Tibial artery (tissue), 4 donors: ENCODE measurements at regions not wholly inside any gene's neighbourhood (a gene's known extent, or its start where the extent isn't known, plus 50 kb on each side); places are given as distances from the start of the nearest gene placed in this dataset.

Source experiments
- DNase-seq, 2 donors: peaks; one replicate each; pipeline ENCODE4 v3.0.0-alpha.2; 2019
- H3K27ac ChIP-seq, 2 donors: fragments of 200-600 bp; sonication (generic) in 1 of 2; 1 replicate in 1 of 2; 2 replicates in 1 of 2; pipeline ENCODE4 v1.5.1; 2018 to 2019; ENCODE audit warnings: mild to moderate bottlenecking in 1 of 2
- H3K27me3 ChIP-seq, 2 donors: fragments of 200-600 bp; sonication (generic) in 1 of 2; one replicate each; pipeline versions ENCODE4 v1.5.1 to v1.6.0; 2016 to 2019
- H3K36me3 ChIP-seq, 3 donors: fragments of 200-600 bp; sonication (generic) in 2 of 3; one replicate each; pipeline ENCODE4 v1.5.1; 2016 to 2019; ENCODE audit warnings: mild to moderate bottlenecking in 2 of 3
- H3K4me1 ChIP-seq, 4 donors: fragments of 200-600 bp; sonication (generic) in 2 of 4; 1 replicate in 3 of 4; 2 replicates in 1 of 4; pipeline ENCODE4 v1.5.1; 2016 to 2019
- H3K4me3 ChIP-seq, 2 donors: fragments of 200-600 bp; sonication (generic) in 1 of 2; 1 replicate in 1 of 2; 2 replicates in 1 of 2; pipeline ENCODE4 v1.5.1; 2018 to 2019; ENCODE audit warnings: mild to moderate bottlenecking in 2 of 2
- H3K9me3 ChIP-seq, 3 donors: fragments of 200-600 bp; sonication (generic) in 1 of 3; one replicate each; pipeline ENCODE4 v1.5.1; 2016 to 2019
- intact Hi-C: fragments of 100-400 bp; cut with DNase I; formaldehyde crosslinking; loops from one replicate; pipeline ENCODE4 v1.15.0; 2023; ENCODE audit warnings: low total_unique reads
- TF ChIP-seq, protein P1 (sequence below), 2 experiments: fragments of 200-600 bp in 1 of 2; fragments of 450-650 bp in 1 of 2; IDR thresholded peaks; one replicate each; pipeline ENCODE4 v1.5.1; 2017 to 2019; ENCODE audit warnings: antibody characterized with exemption in 2 of 2, mild to moderate bottlenecking in 1 of 2, moderate library complexity in 1 of 2

DNA sequence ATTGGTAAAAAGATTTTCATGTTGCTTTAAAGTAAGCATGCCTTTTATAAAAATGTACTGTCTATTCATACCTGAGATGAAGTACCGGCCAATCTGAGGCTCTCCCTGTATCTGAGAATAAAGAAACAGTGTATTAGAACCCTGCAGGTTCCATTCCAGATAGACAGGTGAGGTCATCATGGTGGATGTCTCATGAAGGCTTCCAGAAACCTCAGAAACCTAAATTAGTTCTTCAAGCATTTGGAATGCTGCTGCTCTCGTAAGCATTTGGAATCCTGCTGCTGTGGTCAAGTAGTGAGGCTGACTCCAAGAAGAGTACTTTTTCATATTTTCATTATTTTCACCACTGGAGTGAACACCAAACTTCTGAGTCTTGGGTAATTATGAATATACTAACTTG, 642.3 kb downstream of the MAFB start:
- Histone ChIP-seq H3K27ac (no peak overlapping the region), H3K27me3 (no peaks in the 10 kb centered on the region), H3K36me3 (no peaks in the 10 kb centered on the region), H3K9me3 (no peaks in the 10 kb centered on the region), H3K4me3 (no peak overlapping the region), H3K4me1 (no peaks in the 10 kb centered on the region)
- no peak for DNase-seq
- TF ChIP-seq, protein P1, sequence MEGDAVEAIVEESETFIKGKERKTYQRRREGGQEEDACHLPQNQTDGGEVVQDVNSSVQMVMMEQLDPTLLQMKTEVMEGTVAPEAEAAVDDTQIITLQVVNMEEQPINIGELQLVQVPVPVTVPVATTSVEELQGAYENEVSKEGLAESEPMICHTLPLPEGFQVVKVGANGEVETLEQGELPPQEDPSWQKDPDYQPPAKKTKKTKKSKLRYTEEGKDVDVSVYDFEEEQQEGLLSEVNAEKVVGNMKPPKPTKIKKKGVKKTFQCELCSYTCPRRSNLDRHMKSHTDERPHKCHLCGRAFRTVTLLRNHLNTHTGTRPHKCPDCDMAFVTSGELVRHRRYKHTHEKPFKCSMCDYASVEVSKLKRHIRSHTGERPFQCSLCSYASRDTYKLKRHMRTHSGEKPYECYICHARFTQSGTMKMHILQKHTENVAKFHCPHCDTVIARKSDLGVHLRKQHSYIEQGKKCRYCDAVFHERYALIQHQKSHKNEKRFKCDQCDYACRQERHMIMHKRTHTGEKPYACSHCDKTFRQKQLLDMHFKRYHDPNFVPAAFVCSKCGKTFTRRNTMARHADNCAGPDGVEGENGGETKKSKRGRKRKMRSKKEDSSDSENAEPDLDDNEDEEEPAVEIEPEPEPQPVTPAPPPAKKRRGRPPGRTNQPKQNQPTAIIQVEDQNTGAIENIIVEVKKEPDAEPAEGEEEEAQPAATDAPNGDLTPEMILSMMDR (IDR thresholded peaks at IDR 0.05) = no peak
- intact Hi-C loops = no loop called here

DNA sequence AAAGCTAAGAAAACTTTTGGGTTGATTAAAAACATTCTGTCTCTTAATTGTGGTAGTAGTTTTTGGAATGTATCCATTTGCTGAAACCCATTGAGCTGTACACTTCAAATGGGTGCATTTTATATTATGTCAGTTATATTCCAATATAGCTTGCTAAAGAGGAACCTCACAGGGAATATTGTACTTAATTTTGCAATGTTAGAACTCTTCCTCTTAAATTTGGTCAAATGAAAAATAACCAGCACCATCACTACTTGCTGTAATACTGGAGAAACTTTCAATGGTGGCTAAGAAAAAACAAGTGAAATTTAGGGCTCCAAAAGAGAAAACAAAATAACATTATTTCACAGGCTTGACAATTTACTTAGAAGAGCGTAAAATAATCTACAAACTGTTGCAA, 651.5 kb downstream of the MAFB start:
- Histone ChIP-seq H3K27ac (no peak overlapping the region), H3K27me3 (no peaks in the 10 kb centered on the region), H3K4me1 (no peaks in the 10 kb centered on the region), H3K36me3 (no peaks in the 10 kb centered on the region), H3K9me3 (no peaks in the 10 kb centered on the region), H3K4me3 (no peak overlapping the region)
- intact Hi-C loops = no loop called here
- DNase-seq = no peak
- TF ChIP-seq, protein P1 (IDR thresholded peaks at IDR 0.05) = no peak

DNA sequence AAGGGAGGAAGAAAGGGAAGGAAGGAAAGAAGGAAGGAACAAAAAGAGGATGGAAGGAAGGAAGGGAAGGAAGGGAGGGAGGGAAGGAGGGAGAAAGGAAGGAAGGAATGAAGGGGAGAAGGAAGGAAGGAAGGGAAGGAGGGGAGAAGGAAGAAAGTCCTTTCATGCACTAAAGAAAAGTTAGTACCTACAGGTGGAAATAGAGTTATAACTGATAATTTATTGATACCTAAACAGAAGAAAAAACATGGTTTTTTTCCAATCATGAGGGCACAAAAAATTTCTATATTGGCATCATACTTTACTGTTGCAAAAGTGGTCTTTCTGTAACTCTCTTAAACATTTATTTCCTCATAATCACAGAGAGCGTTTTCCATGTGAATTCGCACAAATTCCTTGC, 659.4 kb downstream of the MAFB start:
- no peak for DNase-seq
- Histone ChIP-seq H3K27me3 (no peaks in the 10 kb centered on the region), H3K4me3 (no peak overlapping the region), H3K36me3 (no peaks in the 10 kb centered on the region), H3K4me1 (no peaks in the 10 kb centered on the region), H3K9me3 (no peaks in the 10 kb centered on the region), H3K27ac (no peak overlapping the region)
- TF ChIP-seq, protein P1 (IDR thresholded peaks at IDR 0.05) = no peak
- intact Hi-C loops = no loop called here

DNA sequence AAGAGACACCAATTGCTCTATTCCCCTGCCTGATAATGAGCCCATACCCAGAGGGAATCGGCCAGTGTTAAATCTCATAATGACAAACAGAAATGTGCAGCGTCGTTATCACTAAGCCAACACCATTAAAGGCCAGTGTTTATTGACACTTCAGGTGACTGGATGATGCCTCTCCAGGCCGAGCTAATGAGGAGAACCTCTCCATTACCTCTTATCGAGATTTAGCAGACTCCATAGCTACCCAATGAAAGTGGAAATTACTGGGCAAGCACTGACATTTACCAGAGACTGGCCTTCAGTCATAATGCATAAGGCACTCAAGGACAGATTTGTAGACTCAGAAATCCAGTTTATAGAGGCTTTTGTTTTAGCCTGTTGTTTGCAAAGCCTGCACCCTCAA, 669.5 kb downstream of the MAFB start:
- TF ChIP-seq, protein P1 (IDR thresholded peaks at IDR 0.05) = no peak
- H3K27ac ChIP-seq = no peak overlapping the region
- no peaks in the 10 kb centered on the region for H3K36me3 ChIP-seq
- no peaks in the 10 kb centered on the region for H3K4me1 ChIP-seq
- no peak for DNase-seq
- no peaks in the 10 kb centered on the region for H3K27me3 ChIP-seq
- intact Hi-C loops = no loop called here
- H3K4me3 ChIP-seq = no peak overlapping the region
- no peaks in the 10 kb centered on the region for H3K9me3 ChIP-seq

DNA sequence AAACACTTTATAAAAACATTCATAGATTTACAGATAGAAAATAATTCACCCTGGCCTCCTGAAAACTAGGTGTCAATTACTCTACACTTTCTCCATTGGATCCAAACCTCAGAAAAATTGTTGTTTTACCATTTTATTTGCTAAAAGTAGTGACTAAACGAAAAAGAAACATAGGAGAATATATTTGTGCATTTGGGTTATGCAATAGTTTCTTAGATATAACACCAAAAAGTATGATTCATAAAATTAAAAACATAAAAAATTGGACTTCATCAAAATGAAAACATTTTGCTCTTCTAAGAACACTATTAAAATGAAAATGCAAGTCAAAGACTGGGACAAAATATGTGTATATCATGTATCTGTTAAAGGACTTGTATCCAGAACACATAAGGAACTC, 671.3 kb downstream of the MAFB start:
- Histone ChIP-seq H3K27me3 (no peaks in the 10 kb centered on the region), H3K9me3 (no peaks in the 10 kb centered on the region), H3K4me1 (no peaks in the 10 kb centered on the region), H3K27ac (no peak overlapping the region), H3K36me3 (no peaks in the 10 kb centered on the region), H3K4me3 (no peak overlapping the region)
- intact Hi-C loops = no loop called here
- TF ChIP-seq, protein P1 (IDR thresholded peaks at IDR 0.05) = no peak
- DNase-seq = no peak

DNA sequence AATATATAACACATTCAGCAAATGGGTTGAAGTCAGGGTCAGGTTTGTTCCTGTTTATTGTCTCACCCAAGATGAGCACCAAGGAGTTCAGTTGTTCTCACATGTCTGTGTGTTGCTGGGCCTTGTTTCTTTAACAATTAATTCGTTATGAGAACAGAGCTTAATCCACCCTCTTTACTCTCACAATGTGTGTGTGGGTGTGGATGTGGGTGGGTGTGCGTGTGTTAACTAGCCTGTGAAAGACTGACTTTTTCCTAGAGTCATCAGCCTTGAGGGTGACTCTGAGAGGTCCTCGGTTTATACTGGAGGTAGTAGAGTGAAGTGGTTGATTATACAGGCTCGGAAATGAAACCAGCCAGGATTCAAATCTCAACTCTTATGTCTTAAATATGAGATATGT, 672.1 kb downstream of the MAFB start:
- TF ChIP-seq, protein P1 (IDR thresholded peaks at IDR 0.05) = no peak
- H3K36me3 ChIP-seq = no peaks in the 10 kb centered on the region
- intact Hi-C loops = no loop called here
- no peak for DNase-seq
- no peaks in the 10 kb centered on the region for H3K27me3 ChIP-seq
- H3K27ac ChIP-seq = no peak overlapping the region
- H3K9me3 ChIP-seq = no peaks in the 10 kb centered on the region
- no peak overlapping the region for H3K4me3 ChIP-seq
- H3K4me1 ChIP-seq = no peaks in the 10 kb centered on the region
